IMR-90 (cell line): ENCODE measurements at regions not wholly inside any gene's neighbourhood (a gene's known extent, or its start where the extent isn't known, plus 50 kb on each side); places are given as distances from the start of the nearest gene placed in this dataset.

ENCODE experiments used
- ATAC-seq: fragments of 200-7000 bp; cut with Tn5 transposase; 2 replicates; pipeline ENCODE4 v1.9.1; 2020; ENCODE audit warnings: low read depth, mild to moderate bottlenecking, moderate library complexity
- BruUV-seq: library from RNA; stranded (reverse); fragments of 400-500 nt; replicated peaks from 2 replicates; lab custom pipeline; 2021; lab: Mats Ljungman, UMichigan
- CTCF ChIA-PET: fragments of 300-600 bp; formaldehyde crosslinking; extraction: SDS; loops from one replicate; lab custom pipeline; 2021; ENCODE audit warnings: antibody characterized with exemption; lab: Yijun Ruan, JAX
- POLR2A ChIA-PET: fragments of 300-600 bp; sonication (Branson Sonifier 250); formaldehyde crosslinking; loops from one replicate; lab custom pipeline; 2022; ENCODE audit warnings: antibody characterized with exemption; ENCODE audit not compliant: unreplicated experiment; lab: Charles Lee
- DNase-seq: peaks from one replicate; pipeline ENCODE4 v3.0.0; 2013
- H2AFZ ChIP-seq: replicated peaks from 2 replicates; pipeline ENCODE3; 2013; ENCODE audit warnings: low read length, mild to moderate bottlenecking; ENCODE audit not compliant: poor library complexity
- H2AK5ac ChIP-seq: 2 replicates; pipeline ENCODE4 v1.6.1; 2013; ENCODE audit warnings: low read depth, low read length, inconsistent platforms
- H2AK9ac ChIP-seq: replicated peaks from 2 replicates; pipeline ENCODE3; 2013; ENCODE audit warnings: mild to moderate bottlenecking, low read depth, low read length, moderate library complexity; ENCODE audit not compliant: poor library complexity
- H2BK120ac ChIP-seq: 2 replicates; pipeline ENCODE4 v1.6.1; 2013; ENCODE audit warnings: low read depth, low read length, inconsistent platforms
- H2BK15ac ChIP-seq: 3 replicates; pipeline ENCODE4 v1.6.1; 2013; ENCODE audit warnings: low read depth, low read length, inconsistent platforms
- H2BK20ac ChIP-seq: 2 replicates; pipeline ENCODE4 v1.6.1; 2013; ENCODE audit warnings: low read depth, mild to moderate bottlenecking, inconsistent platforms, low read length, moderate library complexity
- H2BK5ac ChIP-seq: 2 replicates; pipeline ENCODE4 v1.6.1; 2013; ENCODE audit warnings: mild to moderate bottlenecking, low read depth, low read length, inconsistent platforms; ENCODE audit not compliant: poor library complexity, severe bottlenecking
- H3K14ac ChIP-seq: replicated peaks from 2 replicates; pipeline ENCODE4 v1.6.1; 2013; ENCODE audit warnings: low read depth, low read length, inconsistent platforms
- H3K18ac ChIP-seq: 2 replicates; pipeline ENCODE4 v1.6.1; 2013; ENCODE audit warnings: low read depth, low read length, control low read depth
- H3K23ac ChIP-seq: 2 replicates; pipeline ENCODE4 v1.6.1; 2013; ENCODE audit warnings: low read depth, low read length, inconsistent platforms
- H3K27ac ChIP-seq: 2 replicates; pipeline ENCODE4 v1.5.1; 2013; ENCODE audit warnings: mild to moderate bottlenecking, control low read depth, low read length; ENCODE audit not compliant: insufficient read depth
- H3K27me3 ChIP-seq: 2 replicates; pipeline ENCODE4 v1.6.1; 2013; ENCODE audit warnings: low read length; ENCODE audit not compliant: control insufficient read depth, insufficient read depth
- H3K36me3 ChIP-seq: 2 replicates; pipeline ENCODE4 v1.6.1; 2013; ENCODE audit warnings: low read length, mixed read lengths; ENCODE audit not compliant: control insufficient read depth, insufficient read depth
- H3K4ac ChIP-seq: 2 replicates; pipeline ENCODE4 v1.6.1; 2013; ENCODE audit warnings: low read depth, low read length, inconsistent platforms
- H3K4me1 ChIP-seq: 2 replicates; pipeline ENCODE4 v1.6.1; 2013; ENCODE audit warnings: low read length, mixed read lengths; ENCODE audit not compliant: control insufficient read depth, insufficient read depth
- H3K4me2 ChIP-seq: 2 replicates; pipeline ENCODE4 v1.6.1; 2013; ENCODE audit warnings: low read depth, mild to moderate bottlenecking, control low read depth, low read length, moderate library complexity
- H3K4me3 ChIP-seq: 2 replicates; pipeline ENCODE4 v1.5.1; 2013; ENCODE audit warnings: low read depth, mild to moderate bottlenecking, control low read depth, low read length, moderate library complexity; ENCODE audit not compliant: insufficient read depth
- H3K56ac ChIP-seq: 2 replicates; pipeline ENCODE4 v1.6.1; 2013; ENCODE audit warnings: low read length, inconsistent platforms; ENCODE audit not compliant: insufficient read depth; ENCODE audit errors: extremely low read depth
- H3K79me1 ChIP-seq, 2 experiments: 2 replicates each; pipeline ENCODE4 v1.6.1; 2013; ENCODE audit warnings: low read length in 2 of 2, inconsistent platforms in 1 of 2, low read depth in 1 of 2
- H3K9ac ChIP-seq: 2 replicates; pipeline ENCODE4 v1.6.1; 2013; ENCODE audit warnings: low read depth, low read length, control low read depth
- H3K9me1 ChIP-seq: 2 replicates; pipeline ENCODE4 v1.6.1; 2013; ENCODE audit warnings: low read length, inconsistent platforms; ENCODE audit not compliant: insufficient read depth
- H3K9me3 ChIP-seq: 2 replicates; pipeline ENCODE4 v1.6.1; 2013; ENCODE audit warnings: low read length; ENCODE audit not compliant: control insufficient read depth, insufficient read depth
- H4K20me1 ChIP-seq: 2 replicates; pipeline ENCODE4 v1.6.1; 2013; ENCODE audit warnings: low read length, inconsistent platforms; ENCODE audit not compliant: insufficient read depth
- H4K5ac ChIP-seq: 2 replicates; pipeline ENCODE4 v1.6.1; 2013; ENCODE audit warnings: mild to moderate bottlenecking, low read depth, low read length, control low read depth
- H4K8ac ChIP-seq, 2 experiments: 2 replicates each; pipeline ENCODE4 v1.6.1; 2013; ENCODE audit warnings: low read depth in 2 of 2, low read length in 2 of 2, control low read depth in 1 of 2, inconsistent platforms in 1 of 2
- H4K91ac ChIP-seq: 2 replicates; pipeline ENCODE4 v1.6.1; 2013; ENCODE audit warnings: low read depth, low read length, inconsistent platforms; ENCODE audit not compliant: insufficient read depth
- BHLHE40 ChIP-seq: fragments of 150-350 bp; IDR thresholded peaks from 2 replicates; pipeline ENCODE4 v1.6.1; 2016; ENCODE audit warnings: mild to moderate bottlenecking, low read depth, low read length
- CEBPB ChIP-seq: IDR thresholded peaks from 2 replicates; pipeline ENCODE4 v1.6.1; 2012; ENCODE audit warnings: low read depth, low read length, improper control_type of control experiment
- CHD1 ChIP-seq: IDR thresholded peaks from 2 replicates; pipeline ENCODE4 v1.6.1; 2012; ENCODE audit warnings: low read depth, low read length, improper control_type of control experiment
- CTCF ChIP-seq: conservative IDR thresholded peaks from 2 replicates; pipeline ENCODE4 v1.5.1; 2012; ENCODE audit warnings: mild to moderate bottlenecking, low read depth, low read length, improper control_type of control experiment
- ELK1 ChIP-seq: fragments of 150-350 bp; IDR thresholded peaks from 2 replicates; pipeline ENCODE4 v1.6.1; 2016; ENCODE audit warnings: low read depth, mild to moderate bottlenecking, low read length, moderate library complexity, borderline replicate concordance
- FOS ChIP-seq: fragments of 150-350 bp; IDR thresholded peaks from 2 replicates; pipeline ENCODE4 v1.6.1; 2016; ENCODE audit warnings: low read depth, low read length
- MAFK ChIP-seq: IDR thresholded peaks from 2 replicates; pipeline ENCODE4 v1.6.1; 2012; ENCODE audit warnings: low read depth, low read length, improper control_type of control experiment
- MAZ ChIP-seq: IDR thresholded peaks from 2 replicates; pipeline ENCODE4 v1.6.1; 2012; ENCODE audit warnings: low read depth, mild to moderate bottlenecking, low read length, improper control_type of control experiment, moderate library complexity, borderline replicate concordance
- MXI1 ChIP-seq: IDR thresholded peaks from 2 replicates; pipeline ENCODE4 v1.6.1; 2012; ENCODE audit warnings: low read depth, mild to moderate bottlenecking, low read length, moderate library complexity, borderline replicate concordance
- NFE2L2 ChIP-seq: fragments of 150-350 bp; IDR thresholded peaks from 2 replicates; pipeline ENCODE4 v1.6.1; 2016; ENCODE audit warnings: low read depth, mild to moderate bottlenecking, low read length
- POLR2A ChIP-seq: IDR thresholded peaks from 2 replicates; pipeline ENCODE4 v1.6.1; 2012; ENCODE audit warnings: mild to moderate bottlenecking, low read depth, low read length
- RAD21 ChIP-seq: IDR thresholded peaks from 2 replicates; pipeline ENCODE4 v1.6.1; 2012; ENCODE audit warnings: low read length, improper control_type of control experiment
- RCOR1 ChIP-seq: IDR thresholded peaks from 2 replicates; pipeline ENCODE4 v1.6.1; 2012; ENCODE audit warnings: mild to moderate bottlenecking, low read length, improper control_type of control experiment; ENCODE audit not compliant: insufficient replicate concordance
- RFX5 ChIP-seq: IDR thresholded peaks from 2 replicates; pipeline ENCODE4 v1.8.0; 2012; ENCODE audit warnings: low read depth, mild to moderate bottlenecking, low read length, moderate library complexity
- SMC3 ChIP-seq: fragments of 150-350 bp; IDR thresholded peaks from 2 replicates; pipeline ENCODE4 v1.6.1; 2016; ENCODE audit warnings: low read depth, mild to moderate bottlenecking, antibody characterized with exemption, low read length, moderate library complexity
- USF2 ChIP-seq: fragments of 150-350 bp; IDR thresholded peaks from 2 replicates; pipeline ENCODE4 v1.6.1; 2017; ENCODE audit warnings: mild to moderate bottlenecking, antibody characterized with exemption, low read length, low read depth
- WGBS, 2 experiments: methylation state at CpG; one replicate each; pipeline versions ENCODE4 v1.1.5 to v1.1.7; 2013; ENCODE audit warnings: missing lambda C conversion rate in 2 of 2; ENCODE audit not compliant: insufficient read length in 1 of 2; ENCODE audit errors: extremely low coverage in 2 of 2; 5-methylcytosine and 5-hydroxymethylcytosine counted together
- dilution Hi-C: fragments of 300-500 bp; cut with HindIII; formaldehyde crosslinking; loops from one replicate; pipeline ENCODE4 v1.14.3; 2018; ENCODE audit warnings: low sequenced_read_pairs; ENCODE audit not compliant: unreplicated experiment
- in situ Hi-C: fragments of 300-500 bp; cut with MboI; formaldehyde crosslinking; loops from 3 replicates; pipeline ENCODE4 v1.14.3; 2019; ENCODE audit warnings: low sequenced_read_pairs, inconsistent platforms, mixed read lengths
- intact Hi-C: fragments of 100-400 bp; cut with micrococcal nuclease; formaldehyde crosslinking; loops from 2 replicates; pipeline ENCODE4 v1.10.0; 2022

GRCh38 chr15:79635149-79635771 is 203.1 kb downstream of the MINAR1 start:
- CTCF ChIA-PET = no interaction called here
- ATAC-seq = no peak
- in situ Hi-C loops = loop anchor here (25.0 kb wide), 1 partner anchor 352 kb away; no protein-coding TSS in a partner anchor

More at GRCh38 chr15:79635149-79635771, 203.1 kb downstream of the MINAR1 start:
- H3K27ac ChIP-seq = no peak overlapping the region
- H4K5ac ChIP-seq = no peak overlapping the region
- dilution Hi-C loops (no loop called here), intact Hi-C loops (no loop called here)
- no peak overlapping the region for H2BK15ac ChIP-seq
- no peaks in the 10 kb centered on the region for H3K79me1 ChIP-seq
- H3K4me1 ChIP-seq = peaks cover 2% of the 10 kb centered on the region; the same call in 1 of the 2 replicates
- H3K4me2 ChIP-seq = no peak overlapping the region
- H3K4me3 ChIP-seq = no peak overlapping the region
- no peak for DNase-seq
- H4K91ac ChIP-seq = no peak overlapping the region
- H2AK5ac ChIP-seq = no peak overlapping the region
- no peaks in the 10 kb centered on the region for H4K20me1 ChIP-seq
- WGBS, 2 experiments = 100% methylated on average over 1 of the region's 3 CpGs; no CpG with 5 or more reads in 1 of the 2 experiments
- no peaks in the 10 kb centered on the region for H3K36me3 ChIP-seq
- H3K23ac ChIP-seq = no peak overlapping the region
- H3K9me3 ChIP-seq = peaks cover 3% of the 10 kb centered on the region; the same call in 1 of the 2 replicates
- BruUV-seq = no TSS peak
- no peak overlapping the region for H2AFZ ChIP-seq
- no peak overlapping the region for H2BK5ac ChIP-seq
- H3K18ac ChIP-seq = no peak overlapping the region
- H3K14ac ChIP-seq = no peak overlapping the region
- no peak overlapping the region for H2AK9ac ChIP-seq
- H3K9ac ChIP-seq = no peak overlapping the region
- H2BK120ac ChIP-seq = no peak overlapping the region
- POLR2A ChIA-PET = no interaction called here
- no peak overlapping the region for H3K4ac ChIP-seq
- H3K27me3 ChIP-seq = peaks cover 2% of the 10 kb centered on the region
- H2BK20ac ChIP-seq = no peak overlapping the region
- H3K56ac ChIP-seq = no peak overlapping the region
- 0 out of 2 replicates have a peak, but pooled peaks cover 3% of the 10 kb centered on the region for H3K9me1 ChIP-seq
- H4K8ac ChIP-seq = no peak overlapping the region
- TF ChIP-seq USF2 = no peak
- no peak for TF ChIP-seq POLR2A
- no peak for TF ChIP-seq BHLHE40
- TF ChIP-seq SMC3 = no peak
- TF ChIP-seq MAZ = no peak
- TF ChIP-seq RAD21 = no peak
- no peak for TF ChIP-seq MXI1
- no peak for TF ChIP-seq CEBPB
- no peak for TF ChIP-seq NFE2L2
- TF ChIP-seq RCOR1 = no peak
- no peak for TF ChIP-seq CHD1
- TF ChIP-seq RFX5 = no peak
- no peak for TF ChIP-seq ELK1
- no peak for TF ChIP-seq MAFK
- no peak for TF ChIP-seq FOS
- no peak for TF ChIP-seq CTCF
